ENCODE measurements at regions not wholly inside any gene's neighbourhood (a gene's known extent, or its start where the extent isn't known, plus 50 kb on each side); places are given as distances from the start of the nearest gene placed in this dataset.
"Not testable (repeated sequence)": the region's sequence is repeated elsewhere in the genome, so short reads cannot be mapped to it uniquely, and the experiment has no call there.

- Histone ChIP-seq H3K4me3 (no peak overlapping the region), H3K36me3 (no peaks in the 10 kb centered on the region), H3K27ac (no peak overlapping the region), H3K9me3 (peaks cover 0 to 5% (median 0%) of the 10 kb centered on the region in 11 donors), H3K4me1 (no peaks in the 10 kb centered on the region), H3K27me3 (no peaks in the 10 kb centered on the region)
- intact Hi-C loops (cut with DNase I) = no loop called here
- 59 to 64% methylated on average over 4 of the region's 4 CpGs for WGBS, 2 donors
- DNase-seq (no peak), ATAC-seq (no peak)
- TF ChIP-seq CTCF (IDR thresholded peaks at IDR 0.05) = no peak
These were observed 250.1 kb downstream of the NUAK1 start for GRCh38 chr12:105888696-105889095.

- 91 to 92% methylated on average over 4 of the region's 4 CpGs for WGBS, 2 donors
These were observed 246.3 kb downstream of the NUAK1 start for GRCh38 chr12:105892362-105892910.

GRCh38 chr12:105895197-105895832, 243.4 kb downstream of the NUAK1 start:
- H3K4me1 ChIP-seq; H3K36me3 ChIP-seq; DNase-seq; intact Hi-C loops (cut with DNase I); H3K27ac ChIP-seq; H3K4me3 ChIP-seq; ATAC-seq; H3K27me3 ChIP-seq; H3K9me3 ChIP-seq: not testable (repeated sequence)
- 83% methylated on average over 10 of the region's 10 CpGs for WGBS, 2 donors

More at GRCh38 chr12:105892362-105892910, 246.3 kb downstream of the NUAK1 start:
- no peak for ATAC-seq
- no peak overlapping the region for H3K4me3 ChIP-seq
- H3K36me3 ChIP-seq = no peaks in the 10 kb centered on the region
- H3K9me3 ChIP-seq = peaks cover 0 to 5% (median 0%) of the 10 kb centered on the region in 11 donors
- no peak overlapping the region for H3K27ac ChIP-seq
- no peak for DNase-seq
- H3K27me3 ChIP-seq = no peaks in the 10 kb centered on the region
- intact Hi-C loops (cut with DNase I) = no loop called here
- TF ChIP-seq CTCF (IDR thresholded peaks at IDR 0.05) = no peak
- no peaks in the 10 kb centered on the region for H3K4me1 ChIP-seq

- no peaks in the 10 kb centered on the region for H3K4me1 ChIP-seq
- no peaks in the 10 kb centered on the region for H3K36me3 ChIP-seq
- no peak for ATAC-seq
- no peaks in the 10 kb centered on the region for H3K27me3 ChIP-seq
- no peak for TF ChIP-seq CTCF (IDR thresholded peaks at IDR 0.05)
- H3K9me3 ChIP-seq = no peaks in the 10 kb centered on the region
- H3K27ac ChIP-seq = no peak overlapping the region
- H3K4me3 ChIP-seq = no peak overlapping the region
- 83 to 84% methylated on average over 1 of the region's 1 CpG for WGBS, 2 donors
- no peak for DNase-seq
- intact Hi-C loops (cut with DNase I) = no loop called here
These were observed 241.4 kb downstream of the NUAK1 start for GRCh38 chr12:105897311-105897725.

GRCh38 chr12:105898271-105898670, 240.5 kb downstream of the NUAK1 start:
- intact Hi-C loops (cut with DNase I); H3K4me1 ChIP-seq; ATAC-seq: not testable (repeated sequence)

More at GRCh38 chr12:105898271-105898670, 240.5 kb downstream of the NUAK1 start:
- not testable (repeated sequence) for H3K27me3 ChIP-seq, H3K4me3 ChIP-seq, DNase-seq, H3K27ac ChIP-seq, H3K36me3 ChIP-seq, H3K9me3 ChIP-seq
- WGBS, 2 donors = 85 to 96% methylated on average over 6 of the region's 6 CpGs

Measured in heart right ventricle (tissue), 16 donors.